ENCODE measurements at regions not wholly inside any gene's neighbourhood (a gene's known extent, or its start where the extent isn't known, plus 50 kb on each side); places are given as distances from the start of the nearest gene placed in this dataset.

DNA sequence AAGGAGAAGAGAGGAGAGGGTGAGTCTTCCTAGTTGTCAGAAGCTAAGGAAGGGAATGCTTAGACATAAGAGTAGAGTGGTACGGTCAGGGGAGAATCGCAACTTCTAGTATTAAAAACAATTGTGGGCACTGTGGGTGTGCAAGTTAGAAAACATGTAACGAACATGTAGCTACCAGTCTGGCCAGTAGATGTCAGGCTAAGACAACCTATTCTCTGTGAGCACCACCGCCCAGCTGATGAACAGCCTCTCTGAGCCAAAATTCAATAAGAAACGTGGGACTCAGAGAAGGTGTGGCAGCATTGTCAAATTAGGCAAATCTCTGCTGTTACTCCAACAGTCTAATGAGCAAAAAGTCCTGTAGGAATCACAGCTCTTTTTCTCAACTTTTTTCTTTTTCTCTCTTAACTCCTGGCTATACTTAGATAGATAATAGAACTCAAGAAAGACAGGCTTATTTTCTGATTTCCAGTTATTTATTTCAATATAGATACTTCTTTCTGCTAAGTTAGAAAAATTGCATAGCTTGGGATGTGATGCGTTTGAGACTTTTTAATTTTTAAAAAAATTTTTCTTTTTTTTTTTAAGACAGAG is 186.2 kb downstream of the USP12 start:
- Histone ChIP-seq H4K20me1 (replicated peaks in 1 of 2; ENCODE audit: control insufficient read depth in 1 of 2, insufficient read depth in 2 of 2, low read length in 2 of 2) (no peaks in the 10 kb centered on the region), H2AK5ac (ENCODE audit: low read depth, low read length) (no peak overlapping the region), H3K9ac (replicated peaks in 1 of 4; ENCODE audit: extremely low read depth in 1 of 4, low read depth in 3 of 4, low read length in 3 of 4) (no peak overlapping the region), H3K4me3 (ENCODE audit: extremely low read depth in 1 of 4, insufficient read depth in 2 of 4, low read depth in 3 of 4, low read length in 4 of 4) (no peak overlapping the region), H3K18ac (ENCODE audit: extremely low read depth, low read length) (no peak overlapping the region), H2BK15ac (ENCODE audit: low read length) (no peak overlapping the region), H4K8ac (ENCODE audit: extremely low read depth, insufficient read depth, low read length) (no peak overlapping the region), H3K14ac (ENCODE audit: insufficient read length) (no peak overlapping the region), H3K4me2 (ENCODE audit: insufficient read depth in 1 of 2, low read depth in 2 of 2, low read length in 2 of 2) (no peak overlapping the region), H3K4ac (replicated peaks; ENCODE audit: insufficient read length, low read depth, low read length) (no peak overlapping the region), H3K23ac (ENCODE audit: insufficient read length) (no peak overlapping the region), H3K79me1 (ENCODE audit: low read depth, low read length) (no peaks in the 10 kb centered on the region), H3K23me2 (ENCODE audit: low read depth, low read length) (no peaks in the 10 kb centered on the region), H3K79me2 (ENCODE audit: control insufficient read depth in 1 of 2, insufficient read depth in 2 of 2, low read length in 2 of 2) (no peaks in the 10 kb centered on the region), H3K36me3 (ENCODE audit: control insufficient read depth in 2 of 4, insufficient read depth in 4 of 4, low read length in 3 of 4) (no peaks in the 10 kb centered on the region), H2BK5ac (ENCODE audit: low read depth, low read length) (no peak overlapping the region), H4K5ac (ENCODE audit: insufficient read length, low read depth, low read length) (no peak overlapping the region), H2BK20ac (ENCODE audit: low read length) (no peak overlapping the region), H2BK120ac (replicated peaks; ENCODE audit: low read depth, low read length) (no peak overlapping the region), H3K27ac (ENCODE audit: low read depth, low read length) (no peak overlapping the region), H4K91ac (replicated peaks; ENCODE audit: insufficient read length, low read length) (no peak overlapping the region), H3K9me3 (ENCODE audit: insufficient read depth in 2 of 2, low read depth in 1 of 2, low read length in 1 of 2) (no peaks in the 10 kb centered on the region), H3K4me1 (replicated peaks in 1 of 4; ENCODE audit: control insufficient read depth in 3 of 4, insufficient read depth in 4 of 4, low read length in 3 of 4) (no peaks in the 10 kb centered on the region), H2AFZ (ENCODE audit: low read length) (peak overlapping the region; percentile 16; the same call in 1 of the 2 replicates), H3K56ac (replicated peaks; ENCODE audit: insufficient read length, low read depth, low read length) (no peak overlapping the region), H3K27me3 (replicated peaks in 1 of 4; ENCODE audit: control insufficient read depth in 3 of 4, extremely low read depth in 1 of 4, insufficient read depth in 3 of 4, low read length in 3 of 4) (no peaks in the 10 kb centered on the region), H2BK12ac (ENCODE audit: low read depth, low read length) (0 out of 2 replicates have a peak overlapping the region, but pooled peaks have one; percentile 27)
- peak; percentile 76 for FAIRE-seq
- peak in 1 of 2 experiments; percentile 71 for DNase-seq (ENCODE audit: low read depth in 1 of 2, low spot score in 2 of 2)
- TF ChIP-seq SP1 (IDR thresholded peaks at IDR 0.05; ENCODE audit: low read depth, low read length) (no peak), RFX5 (IDR thresholded peaks at IDR 0.05; ENCODE audit: borderline replicate concordance, low read depth, low read length) (no peak), RAD21 (IDR thresholded peaks at IDR 0.05 in 1 of 2, conservative IDR thresholded peaks at IDR 0.05 in 1 of 2; ENCODE audit: low read depth in 2 of 2, low read length in 2 of 2) (peak; percentile 98), TBP (IDR thresholded peaks at IDR 0.05; ENCODE audit: low read depth, low read length) (no peak)
- TF ChIP-seq, protein P1, sequence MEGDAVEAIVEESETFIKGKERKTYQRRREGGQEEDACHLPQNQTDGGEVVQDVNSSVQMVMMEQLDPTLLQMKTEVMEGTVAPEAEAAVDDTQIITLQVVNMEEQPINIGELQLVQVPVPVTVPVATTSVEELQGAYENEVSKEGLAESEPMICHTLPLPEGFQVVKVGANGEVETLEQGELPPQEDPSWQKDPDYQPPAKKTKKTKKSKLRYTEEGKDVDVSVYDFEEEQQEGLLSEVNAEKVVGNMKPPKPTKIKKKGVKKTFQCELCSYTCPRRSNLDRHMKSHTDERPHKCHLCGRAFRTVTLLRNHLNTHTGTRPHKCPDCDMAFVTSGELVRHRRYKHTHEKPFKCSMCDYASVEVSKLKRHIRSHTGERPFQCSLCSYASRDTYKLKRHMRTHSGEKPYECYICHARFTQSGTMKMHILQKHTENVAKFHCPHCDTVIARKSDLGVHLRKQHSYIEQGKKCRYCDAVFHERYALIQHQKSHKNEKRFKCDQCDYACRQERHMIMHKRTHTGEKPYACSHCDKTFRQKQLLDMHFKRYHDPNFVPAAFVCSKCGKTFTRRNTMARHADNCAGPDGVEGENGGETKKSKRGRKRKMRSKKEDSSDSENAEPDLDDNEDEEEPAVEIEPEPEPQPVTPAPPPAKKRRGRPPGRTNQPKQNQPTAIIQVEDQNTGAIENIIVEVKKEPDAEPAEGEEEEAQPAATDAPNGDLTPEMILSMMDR (IDR thresholded peaks at IDR 0.05; ENCODE audit: control extremely low read depth in 1 of 3, insufficient read depth in 1 of 3, low read depth in 1 of 3, low read length in 3 of 3) = peak; percentile 21 to 87 (median 82)
- ChIA-PET POLR2A (ENCODE audit: partially characterized antibody) (interaction anchor here (0.9 to 1.7 kb wide), 4 partner anchors 52 to 373 kb away, joined by 3 to 6 read pairs (median 4); partner anchors contain the start of gene RPL21), CTCF (ENCODE audit: partially characterized antibody) (interaction anchor here (0.6 to 8.6 kb wide), 62 partner anchors 9 to 843 kb away, joined by 3 to 164 read pairs (median 4); no protein-coding TSS in a partner anchor)
- WGBS, 2 experiments (ENCODE audit: extremely low coverage in 1 of 2, insufficient coverage in 1 of 2, insufficient read length in 1 of 2, insufficient replicate concordance in 2 of 2, low coverage in 1 of 2, low lambda C conversion rate in 2 of 2, missing lambda C conversion rate in 1 of 2) = 30% methylated on average over 6 of the region's 6 CpGs; no CpG with 5 or more reads in 1 of the 2 experiments

Data from H1 (cell line).